HG02763 (cell line): ENCODE measurements at regions not wholly inside any gene's neighbourhood (a gene's known extent, or its start where the extent isn't known, plus 50 kb on each side); places are given as distances from the start of the nearest gene placed in this dataset.
"Not testable (repeated sequence)": the region's sequence is repeated elsewhere in the genome, so short reads cannot be mapped to it uniquely, and the experiment has no call there.

Source experiments
- ATAC-seq: cut with Tn5 transposase; IDR thresholded peaks from one replicate; pipeline ENCODE4 v1.9.1; 2021; ENCODE audit warnings: mild to moderate bottlenecking, moderate library complexity; ENCODE audit not compliant: unreplicated experiment

- not testable (repeated sequence) for ATAC-seq
Observed at GRCh38 chr1:221552792-221553191, 189.1 kb downstream of the DUSP10 start.

GRCh38 chr1:221555689-221556433, 186.0 kb downstream of the DUSP10 start:
- no peak for ATAC-seq

GRCh38 chr1:221556435-221556834, 185.5 kb downstream of the DUSP10 start:
- no peak for ATAC-seq

GRCh38 chr1:221557013-221557412, 184.9 kb downstream of the DUSP10 start:
- ATAC-seq, result no peak

GRCh38 chr1:221558396-221558795, 183.5 kb downstream of the DUSP10 start:
- no peak for ATAC-seq

GRCh38 chr1:221559911-221560310, 182.0 kb downstream of the DUSP10 start:
- ATAC-seq, result no peak

- no peak for ATAC-seq
Observed at GRCh38 chr1:221562542-221563475, 179.1 kb downstream of the DUSP10 start.

- ATAC-seq, result no peak
Observed at GRCh38 chr1:221563476-221563921, 178.4 kb downstream of the DUSP10 start.

GRCh38 chr1:221564891-221565290, 177.0 kb downstream of the DUSP10 start:
- ATAC-seq, result no peak

GRCh38 chr1:221565711-221566110, 176.2 kb downstream of the DUSP10 start:
- ATAC-seq, result no peak

- ATAC-seq, result no peak
Observed at GRCh38 chr1:221567859-221568507, 173.9 kb downstream of the DUSP10 start.

GRCh38 chr1:221573756-221574155, 168.1 kb downstream of the DUSP10 start:
- no peak for ATAC-seq

- no peak for ATAC-seq
Observed at GRCh38 chr1:221574529-221574928, 167.4 kb downstream of the DUSP10 start.

GRCh38 chr1:221575605-221576004, 166.3 kb downstream of the DUSP10 start:
- no peak for ATAC-seq

GRCh38 chr1:221576268-221576667, 165.6 kb downstream of the DUSP10 start:
- ATAC-seq, result no peak

GRCh38 chr1:221583465-221583864, 158.4 kb downstream of the DUSP10 start:
- no peak for ATAC-seq

GRCh38 chr1:221587013-221587412, 154.9 kb downstream of the DUSP10 start:
- ATAC-seq, result not testable (repeated sequence)

GRCh38 chr1:221591250-221591649, 150.6 kb downstream of the DUSP10 start:
- not testable (repeated sequence) for ATAC-seq

GRCh38 chr1:221594576-221594975, 147.3 kb downstream of the DUSP10 start:
- no peak for ATAC-seq

- no peak for ATAC-seq
Observed at GRCh38 chr1:221598122-221598521, 143.8 kb downstream of the DUSP10 start.

- no peak for ATAC-seq
Observed at GRCh38 chr1:221601166-221601565, 140.7 kb downstream of the DUSP10 start.
